H9 (cell line): ENCODE measurements at regions not wholly inside any gene's neighbourhood (a gene's known extent, or its start where the extent isn't known, plus 50 kb on each side); places are given as distances from the start of the nearest gene placed in this dataset.

Experiments
- DNase-seq: peaks from one replicate; pipeline ENCODE4 v3.0.0-alpha.2; 2017
- H2AFZ ChIP-seq: one replicate; pipeline ENCODE4 v1.6.1; 2013; ENCODE audit warnings: mild to moderate bottlenecking, low read length, control low read depth, moderate library complexity
- H2AK5ac ChIP-seq: 2 replicates; pipeline ENCODE4 v1.6.1; 2013; ENCODE audit warnings: low read length, control low read depth, mixed read lengths; ENCODE audit not compliant: insufficient read length
- H2BK120ac ChIP-seq: one replicate; pipeline ENCODE4 v1.6.1; 2013; ENCODE audit warnings: low read depth, mild to moderate bottlenecking, low read length, control low read depth, inconsistent platforms; ENCODE audit not compliant: poor library complexity, severe bottlenecking
- H2BK12ac ChIP-seq: 2 replicates; pipeline ENCODE4 v1.6.1; 2013; ENCODE audit warnings: low read length, control low read depth, mixed read lengths, low read depth; ENCODE audit not compliant: insufficient read length
- H2BK15ac ChIP-seq: 2 replicates; pipeline ENCODE4 v1.6.1; 2013; ENCODE audit warnings: low read depth, low read length, control low read depth
- H2BK20ac ChIP-seq: one replicate; pipeline ENCODE4 v1.6.1; 2013; ENCODE audit warnings: low read depth, mild to moderate bottlenecking, low read length, control low read depth, inconsistent platforms; ENCODE audit not compliant: poor library complexity, severe bottlenecking
- H2BK5ac ChIP-seq: 2 replicates; pipeline ENCODE4 v1.6.1; 2013; ENCODE audit warnings: low read length, control low read depth, mixed read lengths; ENCODE audit not compliant: insufficient read length
- H3K14ac ChIP-seq: 2 replicates; pipeline ENCODE4 v1.6.1; 2013; ENCODE audit warnings: low read length, control low read depth; ENCODE audit not compliant: insufficient read depth
- H3K18ac ChIP-seq: 2 replicates; pipeline ENCODE4 v1.6.1; 2013; ENCODE audit warnings: low read depth, mild to moderate bottlenecking, mixed read lengths, low read length, control low read depth; ENCODE audit not compliant: insufficient read length
- H3K23ac ChIP-seq: 2 replicates; pipeline ENCODE4 v1.6.1; 2013; ENCODE audit warnings: low read length, control low read depth, mixed read lengths, low read depth; ENCODE audit not compliant: insufficient read length
- H3K23me2 ChIP-seq: 2 replicates; pipeline ENCODE4 v1.6.1; 2013; ENCODE audit warnings: low read depth, mild to moderate bottlenecking, mixed read lengths, low read length, control low read depth; ENCODE audit not compliant: insufficient read length, poor library complexity, severe bottlenecking
- H3K27ac ChIP-seq: 2 replicates; pipeline ENCODE4 v1.5.1; 2013; ENCODE audit warnings: low read length, control low read depth, mixed read lengths, low read depth; ENCODE audit not compliant: insufficient read length
- H3K27me3 ChIP-seq: 2 replicates; pipeline ENCODE4 v1.6.1; 2013; ENCODE audit warnings: low read length, control low read depth, inconsistent platforms; ENCODE audit not compliant: insufficient read depth
- H3K4ac ChIP-seq: 2 replicates; pipeline ENCODE4 v1.6.1; 2013; ENCODE audit warnings: low read depth, mild to moderate bottlenecking, control low read depth, inconsistent platforms, low read length, moderate library complexity
- H3K4me1 ChIP-seq: 2 replicates; pipeline ENCODE4 v1.6.1; 2013; ENCODE audit warnings: low read length, control low read depth, inconsistent platforms; ENCODE audit not compliant: insufficient read depth
- H3K4me2 ChIP-seq: 2 replicates; pipeline ENCODE4 v1.6.1; 2013; ENCODE audit warnings: low read length, control low read depth, mixed read lengths; ENCODE audit not compliant: insufficient read length, insufficient read depth
- H3K56ac ChIP-seq: 2 replicates; pipeline ENCODE4 v1.6.1; 2013; ENCODE audit warnings: low read depth, mild to moderate bottlenecking, mixed read lengths, low read length, control low read depth; ENCODE audit not compliant: insufficient read length
- H3K79me1 ChIP-seq: 2 replicates; pipeline ENCODE4 v1.6.1; 2013; ENCODE audit warnings: low read depth, mild to moderate bottlenecking, moderate library complexity, low read length, control low read depth, inconsistent platforms; ENCODE audit not compliant: insufficient read depth, poor library complexity, severe bottlenecking
- H3K79me2 ChIP-seq: 2 replicates; pipeline ENCODE4 v1.6.1; 2013; ENCODE audit warnings: low read length, control low read depth, inconsistent platforms; ENCODE audit not compliant: insufficient read depth
- H3K9ac ChIP-seq: 2 replicates; pipeline ENCODE4 v1.6.1; 2013; ENCODE audit warnings: low read length, control low read depth, mixed read lengths; ENCODE audit not compliant: insufficient read length; ENCODE audit errors: extremely low read depth
- H3K9me3 ChIP-seq: one replicate; pipeline ENCODE4 v1.6.1; 2013; ENCODE audit warnings: low read depth, low read length, inconsistent platforms; ENCODE audit not compliant: control insufficient read depth
- H3T11ph ChIP-seq: one replicate; pipeline ENCODE4 v1.6.1; 2013; ENCODE audit warnings: mild to moderate bottlenecking, low read length, control low read depth, inconsistent platforms
- H4K20me1 ChIP-seq: one replicate; pipeline ENCODE4 v1.6.1; 2013; ENCODE audit not compliant: control insufficient read depth, insufficient read length, insufficient read depth
- H4K5ac ChIP-seq: 2 replicates; pipeline ENCODE4 v1.6.1; 2013; ENCODE audit warnings: low read depth, mild to moderate bottlenecking, mixed read lengths, low read length, control low read depth; ENCODE audit not compliant: insufficient read length
- H4K8ac ChIP-seq: replicated peaks from 2 replicates; pipeline ENCODE4 v1.6.1; 2013; ENCODE audit warnings: low read length, control low read depth, mixed read lengths, low read depth; ENCODE audit not compliant: insufficient read length
- H4K91ac ChIP-seq: 2 replicates; pipeline ENCODE4 v1.6.1; 2013; ENCODE audit warnings: low read depth, mild to moderate bottlenecking, moderate library complexity, mixed read lengths, low read length, control low read depth; ENCODE audit not compliant: insufficient read length
- H3K27ac Mint-ChIP-seq, 3 experiments: 2 replicates in 2 of 3; 3 replicates in 1 of 3; pipeline ENCODE4 v1.8.0; 2020 to 2021; ENCODE audit warnings: mixed read lengths in 3 of 3, mild to moderate bottlenecking in 1 of 3, moderate library complexity in 1 of 3
- H3K27me3 Mint-ChIP-seq: 2 replicates; pipeline ENCODE4 v1.8.0; 2021; ENCODE audit warnings: low read depth, mild to moderate bottlenecking, moderate library complexity, mixed read lengths
- H3K36me3 Mint-ChIP-seq, 3 experiments: 2 replicates in 2 of 3; 3 replicates in 1 of 3; pipeline ENCODE4 v1.8.0; 2020 to 2021; ENCODE audit warnings: low read depth in 3 of 3, mixed read lengths in 3 of 3; ENCODE audit not compliant: insufficient read depth in 1 of 3
- H3K4me1 Mint-ChIP-seq, 2 experiments: 2 replicates each; pipeline ENCODE4 v1.8.0; 2020; ENCODE audit warnings: mixed read lengths in 2 of 2
- H3K4me3 Mint-ChIP-seq, 2 experiments: 2 replicates in 1 of 2; 3 replicates in 1 of 2; pipeline ENCODE4 v1.8.0; 2020 to 2021; ENCODE audit warnings: mild to moderate bottlenecking in 2 of 2, mixed read lengths in 2 of 2, moderate library complexity in 1 of 2
- H3K9me3 Mint-ChIP-seq, 2 experiments: 2 replicates in 1 of 2; 3 replicates in 1 of 2; pipeline ENCODE4 v1.8.0; 2020; ENCODE audit warnings: mild to moderate bottlenecking in 2 of 2, mixed read lengths in 2 of 2, moderate library complexity in 1 of 2
- CTCF ChIP-seq: fragments of 200-600 bp; sonication (generic); conservative IDR thresholded peaks from 3 replicates; pipeline ENCODE4 v1.8.0; 2021; ENCODE audit warnings: antibody characterized with exemption, mild to moderate bottlenecking
- WGBS: extraction: QIAGEN DNeasy Blood & Tissue Kit; methylation state at CpG from one replicate; pipeline ENCODE4 v1.1.7; 2013; ENCODE audit warnings: missing lambda C conversion rate, low lambda C conversion rate, mixed read lengths; ENCODE audit not compliant: insufficient read length; ENCODE audit errors: extremely low coverage; 5-methylcytosine and 5-hydroxymethylcytosine counted together

DNA sequence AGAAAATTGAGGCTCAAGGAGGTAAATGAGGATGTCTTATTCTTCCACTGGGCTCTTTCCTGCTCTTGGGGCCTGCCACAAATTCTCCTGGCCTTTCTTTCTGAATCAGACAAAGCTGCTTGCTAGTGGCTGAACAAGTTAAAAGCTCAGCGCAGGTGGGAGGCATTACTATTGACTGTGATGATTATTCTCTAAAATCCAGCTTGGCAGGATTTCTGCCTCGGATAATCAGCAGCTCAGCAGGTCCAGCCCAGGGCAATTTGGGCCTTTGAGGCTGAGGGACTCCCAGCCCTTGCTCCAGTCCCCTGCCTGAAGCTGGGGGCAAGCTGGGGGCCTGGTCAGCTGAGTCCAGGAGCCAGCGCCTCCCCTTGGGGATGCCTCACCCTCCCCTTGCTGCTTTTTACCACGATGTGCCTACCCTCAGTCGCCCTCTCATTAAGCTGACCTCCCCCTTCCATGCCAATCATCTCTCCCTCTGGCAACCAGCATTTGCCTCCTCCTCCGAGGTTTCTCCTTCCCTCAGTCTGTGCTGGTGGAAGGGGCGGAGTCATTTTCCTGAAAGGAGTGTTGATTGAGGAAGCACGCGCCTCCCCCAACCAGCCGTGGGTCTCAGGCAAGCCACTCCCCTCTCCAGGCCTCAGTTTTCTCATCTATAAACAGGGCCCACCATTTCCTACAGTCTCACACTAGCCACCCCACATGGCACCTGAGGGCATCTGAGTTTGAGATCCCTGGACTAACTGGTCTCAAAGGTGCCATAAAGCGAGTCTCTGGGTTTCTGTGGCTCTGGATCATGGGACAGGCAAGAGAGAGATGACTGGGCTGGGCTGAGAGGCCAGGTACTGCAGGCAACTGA lies 60.6 kb upstream of the PRDM11 start:
- H3K27ac ChIP-seq: no peak overlapping the region
- no peaks in the 10 kb centered on the region for H3K27me3 ChIP-seq
- H3K79me1 ChIP-seq: no peaks in the 10 kb centered on the region
- H2BK12ac ChIP-seq: no peak overlapping the region
- no peaks in the 10 kb centered on the region; a peak in 2 of 5 replicates for H3K9me3 Mint-ChIP-seq
- peak overlapping the region in 1 of 3 experiments; percentile 89; a peak in 2 of 7 replicates for H3K27ac Mint-ChIP-seq
- H4K20me1 ChIP-seq: no peaks in the 10 kb centered on the region
- H2AFZ ChIP-seq: no peak overlapping the region
- H2BK20ac ChIP-seq: no peak overlapping the region
- H4K91ac ChIP-seq: no peak overlapping the region
- peak; percentile 54 for DNase-seq
- H3K4ac ChIP-seq: no peak overlapping the region
- no peak overlapping the region for H4K5ac ChIP-seq
- WGBS: no CpG with 5 or more reads among the region's 11 CpGs
- H2BK5ac ChIP-seq: no peak overlapping the region
- no peak overlapping the region for H3K23ac ChIP-seq
- no peak for TF ChIP-seq CTCF
- H2BK15ac ChIP-seq: no peak overlapping the region
- no peak overlapping the region for H3T11ph ChIP-seq
- no peak overlapping the region for H3K56ac ChIP-seq
- H3K18ac ChIP-seq: no peak overlapping the region
- H4K8ac ChIP-seq: no peak overlapping the region
- peaks cover 4% of the 10 kb centered on the region; the same call in 1 of the 2 replicates for H3K27me3 Mint-ChIP-seq
- H2BK120ac ChIP-seq: no peak overlapping the region
- peaks cover 0 to 3% (median 0%) of the 10 kb centered on the region in 3 experiments; a peak in 1 of 7 replicates for H3K36me3 Mint-ChIP-seq
- peaks cover 69 to 82% of the 10 kb centered on the region in 2 experiments for H3K4me1 Mint-ChIP-seq
- no peaks in the 10 kb centered on the region for H3K79me2 ChIP-seq
- no peak overlapping the region for H3K4me3 Mint-ChIP-seq
- H3K4me1 ChIP-seq: peaks cover 19% of the 10 kb centered on the region; the same call in 1 of the 2 replicates
- H3K9ac ChIP-seq: no peak overlapping the region
- H3K9me3 ChIP-seq: no peaks in the 10 kb centered on the region
- no peak overlapping the region for H3K4me2 ChIP-seq
- no peaks in the 10 kb centered on the region for H3K23me2 ChIP-seq
- H3K14ac ChIP-seq: peak overlapping the region; percentile 10; the same call in 1 of the 2 replicates
- H2AK5ac ChIP-seq: no peak overlapping the region
